Parathyroid adenoma (tissue), 2 donors: ENCODE measurements at regions not wholly inside any gene's neighbourhood (a gene's known extent, or its start where the extent isn't known, plus 50 kb on each side); places are given as distances from the start of the nearest gene placed in this dataset.

Experiments
- H2AFZ ChIP-seq: fragments of 300-600 bp; sonication (generic); one replicate; pipeline ENCODE4 v1.7.0; 2017; ENCODE audit warnings: antibody characterized with exemption, mild to moderate bottlenecking
- H3K27ac ChIP-seq: fragments of 300-600 bp; sonication (generic); one replicate; pipeline ENCODE4 v1.7.0; 2017
- H3K27me3 ChIP-seq: fragments of 300-600 bp; sonication (generic); one replicate; pipeline ENCODE4 v1.7.0; 2017; ENCODE audit warnings: low read length; ENCODE audit not compliant: control insufficient read depth, insufficient read depth
- H3K36me3 ChIP-seq: fragments of 300-600 bp; sonication (generic); one replicate; pipeline ENCODE4 v1.7.0; 2017; ENCODE audit warnings: low read length; ENCODE audit not compliant: control insufficient read depth, insufficient read depth
- H3K4me1 ChIP-seq: fragments of 300-600 bp; sonication (generic); one replicate; pipeline ENCODE4 v1.7.0; 2017; ENCODE audit warnings: control low read depth
- H3K4me2 ChIP-seq: fragments of 300-600 bp; sonication (generic); one replicate; pipeline ENCODE4 v1.7.0; 2017; ENCODE audit warnings: low read length
- H3K4me3 ChIP-seq: fragments of 300-600 bp; sonication (generic); one replicate; pipeline ENCODE4 v1.7.0; 2017; ENCODE audit warnings: low read depth, low read length
- H3K79me2 ChIP-seq: fragments of 300-600 bp; sonication (generic); one replicate; pipeline ENCODE4 v1.7.0; 2017; ENCODE audit warnings: control low read depth
- H3K9ac ChIP-seq: fragments of 300-600 bp; sonication (generic); one replicate; pipeline ENCODE4 v1.7.0; 2017; ENCODE audit warnings: mild to moderate bottlenecking
- H3K9me3 ChIP-seq: fragments of 300-600 bp; sonication (generic); one replicate; pipeline ENCODE4 v1.7.0; 2017; ENCODE audit warnings: low read length; ENCODE audit not compliant: control insufficient read depth
- TF ChIP-seq, protein P1 (sequence below): fragments of 300-600 bp; sonication (generic); IDR thresholded peaks from one replicate; pipeline ENCODE4 v1.7.0; 2017; ENCODE audit warnings: antibody characterized with exemption, mild to moderate bottlenecking
- donor health status: primary hyperparathyroidism.

GRCh38 chr1:168369655-168370054 lies 89.0 kb downstream of the TBX19 start:
- no peaks in the 10 kb centered on the region for H3K27me3 ChIP-seq
- TF ChIP-seq, protein P1, sequence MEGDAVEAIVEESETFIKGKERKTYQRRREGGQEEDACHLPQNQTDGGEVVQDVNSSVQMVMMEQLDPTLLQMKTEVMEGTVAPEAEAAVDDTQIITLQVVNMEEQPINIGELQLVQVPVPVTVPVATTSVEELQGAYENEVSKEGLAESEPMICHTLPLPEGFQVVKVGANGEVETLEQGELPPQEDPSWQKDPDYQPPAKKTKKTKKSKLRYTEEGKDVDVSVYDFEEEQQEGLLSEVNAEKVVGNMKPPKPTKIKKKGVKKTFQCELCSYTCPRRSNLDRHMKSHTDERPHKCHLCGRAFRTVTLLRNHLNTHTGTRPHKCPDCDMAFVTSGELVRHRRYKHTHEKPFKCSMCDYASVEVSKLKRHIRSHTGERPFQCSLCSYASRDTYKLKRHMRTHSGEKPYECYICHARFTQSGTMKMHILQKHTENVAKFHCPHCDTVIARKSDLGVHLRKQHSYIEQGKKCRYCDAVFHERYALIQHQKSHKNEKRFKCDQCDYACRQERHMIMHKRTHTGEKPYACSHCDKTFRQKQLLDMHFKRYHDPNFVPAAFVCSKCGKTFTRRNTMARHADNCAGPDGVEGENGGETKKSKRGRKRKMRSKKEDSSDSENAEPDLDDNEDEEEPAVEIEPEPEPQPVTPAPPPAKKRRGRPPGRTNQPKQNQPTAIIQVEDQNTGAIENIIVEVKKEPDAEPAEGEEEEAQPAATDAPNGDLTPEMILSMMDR: no peak
- no peak overlapping the region for H3K9ac ChIP-seq
- H3K9me3 ChIP-seq: no peaks in the 10 kb centered on the region
- H3K4me1 ChIP-seq: peaks cover 4% of the 10 kb centered on the region
- H3K27ac ChIP-seq: no peak overlapping the region
- H2AFZ ChIP-seq: no peak overlapping the region
- no peak overlapping the region for H3K4me2 ChIP-seq
- no peak overlapping the region for H3K4me3 ChIP-seq
- no peaks in the 10 kb centered on the region for H3K79me2 ChIP-seq
- no peaks in the 10 kb centered on the region for H3K36me3 ChIP-seq

DNA sequence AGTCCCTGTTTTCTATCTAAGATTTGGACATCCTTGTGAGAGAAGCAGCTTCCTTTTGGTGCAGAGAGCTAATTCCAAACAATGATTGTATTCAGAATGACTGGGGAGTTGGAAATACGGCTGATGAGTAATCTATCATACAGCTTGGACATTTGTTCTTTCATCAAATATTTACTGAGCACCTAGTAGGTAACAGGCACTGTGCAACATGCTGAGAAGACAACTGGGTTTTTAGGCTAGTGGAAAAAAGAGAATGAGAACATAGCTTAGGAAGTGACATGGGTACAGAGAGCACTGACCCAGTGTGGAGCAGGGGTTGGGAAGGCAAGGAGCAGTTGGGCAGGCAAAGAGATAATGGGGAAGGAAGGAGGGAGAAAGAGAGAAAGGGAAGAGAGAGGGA lies 87.5 kb downstream of the TBX19 start:
- Histone ChIP-seq H3K79me2 (no peaks in the 10 kb centered on the region), H3K4me3 (no peak overlapping the region), H3K36me3 (no peaks in the 10 kb centered on the region), H3K9ac (no peak overlapping the region), H3K27me3 (no peaks in the 10 kb centered on the region), H2AFZ (no peak overlapping the region), H3K27ac (no peak overlapping the region), H3K4me1 (peaks cover 7% of the 10 kb centered on the region), H3K4me2 (no peak overlapping the region), H3K9me3 (no peaks in the 10 kb centered on the region)
- TF ChIP-seq, protein P1: no peak

DNA sequence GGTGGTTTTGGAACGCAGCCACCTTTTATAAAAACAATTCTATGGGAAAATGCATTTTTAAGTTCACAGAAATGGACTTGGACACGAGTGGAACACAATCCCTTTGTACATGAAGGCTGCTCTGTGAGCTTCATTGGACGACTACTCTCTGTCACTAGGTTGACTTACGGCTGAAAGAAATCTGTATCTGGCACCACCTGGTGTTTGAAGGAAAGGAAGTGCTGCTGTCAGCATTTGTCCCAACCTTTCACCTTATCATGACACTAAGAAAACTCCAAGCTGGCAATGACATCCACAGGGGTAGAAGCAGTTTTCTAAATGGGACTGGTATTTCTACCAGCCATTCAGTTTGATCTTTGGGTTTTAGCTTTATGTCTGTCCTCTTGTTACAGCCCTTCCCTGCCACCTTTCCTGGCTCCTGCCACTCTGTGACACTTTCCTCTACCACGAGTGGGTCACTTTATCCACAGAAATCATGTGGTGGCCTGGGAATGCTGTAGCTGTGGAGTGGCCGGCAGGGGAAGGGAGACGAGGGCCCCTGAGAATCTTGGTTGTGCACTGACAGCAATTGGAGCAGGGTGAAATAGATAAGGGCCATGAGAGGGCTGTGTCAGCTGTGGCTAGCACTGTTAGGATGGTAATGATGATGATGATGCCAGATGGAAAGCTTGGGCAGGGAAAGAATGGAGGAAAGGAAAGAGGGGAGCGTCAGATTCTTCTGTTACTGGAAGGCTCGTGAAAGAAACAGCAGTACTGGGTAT lies 85.2 kb downstream of the TBX19 start:
- TF ChIP-seq, protein P1: no peak
- no peak overlapping the region for H3K4me3 ChIP-seq
- no peaks in the 10 kb centered on the region for H3K79me2 ChIP-seq
- H2AFZ ChIP-seq: peak overlapping the region; percentile 33
- H3K27me3 ChIP-seq: no peaks in the 10 kb centered on the region
- no peak overlapping the region for H3K27ac ChIP-seq
- H3K9me3 ChIP-seq: no peaks in the 10 kb centered on the region
- no peaks in the 10 kb centered on the region for H3K36me3 ChIP-seq
- H3K4me1 ChIP-seq: peaks cover 7% of the 10 kb centered on the region
- H3K9ac ChIP-seq: no peak overlapping the region
- no peak overlapping the region for H3K4me2 ChIP-seq
